GM12872 (cell line): ENCODE measurements at regions not wholly inside any gene's neighbourhood (a gene's known extent, or its start where the extent isn't known, plus 50 kb on each side); places are given as distances from the start of the nearest gene placed in this dataset.

ENCODE experiments used
- CTCF ChIP-seq: IDR thresholded peaks from 3 replicates; pipeline ENCODE4 v1.5.1; 2011; ENCODE audit warnings: low read depth, mild to moderate bottlenecking, low read length, moderate library complexity; ENCODE audit not compliant: insufficient read depth

- no peak for TF ChIP-seq CTCF
These were observed 229.6 kb downstream of the GPAM start for GRCh38 chr10:111953949-111954348.

GRCh38 chr10:111954386-111954785 is 229.2 kb downstream of the GPAM start:
- TF ChIP-seq CTCF, result no peak

- TF ChIP-seq CTCF, result no peak
These were observed 226.7 kb downstream of the GPAM start for GRCh38 chr10:111956841-111957240.

GRCh38 chr10:111962951-111963350 is 220.6 kb downstream of the GPAM start:
- no peak for TF ChIP-seq CTCF

- TF ChIP-seq CTCF, result no peak
These were observed 216.4 kb downstream of the GPAM start for GRCh38 chr10:111967116-111967515.

- TF ChIP-seq CTCF, result no peak
These were observed 216.0 kb downstream of the GPAM start for GRCh38 chr10:111967547-111967946.

- no peak for TF ChIP-seq CTCF
These were observed 214.9 kb downstream of the GPAM start for GRCh38 chr10:111968647-111969046.

GRCh38 chr10:111970111-111970510 is 213.5 kb downstream of the GPAM start:
- no peak for TF ChIP-seq CTCF
